GM12878 (cell line): ENCODE measurements at regions not wholly inside any gene's neighbourhood (a gene's known extent, or its start where the extent isn't known, plus 50 kb on each side); places are given as distances from the start of the nearest gene placed in this dataset.
"Not testable (repeated sequence)": the region's sequence is repeated elsewhere in the genome, so short reads cannot be mapped to it uniquely, and the experiment has no call there.

ENCODE experiments used
- ATAC-seq: fragments of 200-7000 bp; cut with Tn5 transposase; 3 replicates; pipeline ENCODE4 v1.9.1; 2020; ENCODE audit warnings: mild to moderate bottlenecking, moderate library complexity
- BruUV-seq: library from RNA; stranded (reverse); fragments of 400-500 nt; replicated peaks from 2 replicates; lab custom pipeline; 2021; lab: Mats Ljungman, UMichigan
- CTCF ChIA-PET: fragments of 300-600 bp; sonication (Branson Sonifier 250); formaldehyde crosslinking; extraction: SDS; loops from one replicate; lab custom pipeline; 2021; ENCODE audit warnings: inconsistent platforms; lab: Yijun Ruan, JAX
- POLR2A ChIA-PET: fragments of 350-600 bp; formaldehyde crosslinking; extraction: SDS; loops from one replicate; lab custom pipeline; 2021; ENCODE audit warnings: inconsistent platforms; lab: Charles Lee
- RAD21 ChIA-PET: fragments of 300-600 bp; sonication (Branson Sonifier 250); formaldehyde crosslinking; loops from one replicate; lab custom pipeline; 2023; ENCODE audit warnings: antibody characterized with exemption; ENCODE audit not compliant: unreplicated experiment; lab: Charles Lee
- SMC1A ChIA-PET: fragments of 300-600 bp; sonication (Branson Sonifier 250); formaldehyde crosslinking; loops from one replicate; lab custom pipeline; 2023; ENCODE audit not compliant: unreplicated experiment, uncharacterized antibody; lab: Charles Lee
- DNase-seq: peaks from one replicate; pipeline ENCODE4 v3.0.0-alpha.2; 2011; ENCODE audit warnings: low read depth, low spot score
- FAIRE-seq: peaks from 3 replicates; lab custom pipeline; 2011; peaks lifted over from hg19 to GRCh38; lab: Jason Lieb, UNC
- H2AFZ ChIP-seq: 2 replicates; pipeline ENCODE4 v1.6.0; 2011; ENCODE audit warnings: low read depth, low read length, control low read depth; ENCODE audit not compliant: control insufficient read depth
- H3K27ac ChIP-seq: 2 replicates; pipeline ENCODE4 v1.5.1; 2011; ENCODE audit warnings: control low read depth; ENCODE audit not compliant: control insufficient read depth, insufficient read depth
- H3K27me3 ChIP-seq, 2 experiments: replicated peaks in 1 of 2; 2 replicates each; pipeline versions ENCODE4 v1.6.0 to v1.6.1; 2011; ENCODE audit warnings: low read length in 1 of 2; ENCODE audit not compliant: control insufficient read depth in 2 of 2, insufficient read depth in 2 of 2
- H3K36me3 ChIP-seq, 2 experiments: 2 replicates each; pipeline ENCODE4 v1.5.1; 2011; ENCODE audit warnings: low read length in 1 of 2; ENCODE audit not compliant: control insufficient read depth in 2 of 2, insufficient read depth in 2 of 2
- H3K4me1 ChIP-seq: 2 replicates; pipeline ENCODE4 v1.6.1; 2011; ENCODE audit warnings: mild to moderate bottlenecking, low read length, moderate library complexity, mixed read lengths; ENCODE audit not compliant: control insufficient read depth, insufficient read depth
- H3K4me2 ChIP-seq: 2 replicates; pipeline ENCODE4 v1.6.0; 2011; ENCODE audit warnings: control low read depth; ENCODE audit not compliant: control insufficient read depth, insufficient read depth
- H3K4me3 ChIP-seq: fragments of 200-600 bp; sonication (generic); 2 replicates; pipeline ENCODE4 v1.5.1; 2016
- H3K79me2 ChIP-seq: 2 replicates; pipeline ENCODE4 v1.6.0; 2011; ENCODE audit warnings: low read length; ENCODE audit not compliant: control insufficient read depth, insufficient read depth
- H3K9ac ChIP-seq: 2 replicates; pipeline ENCODE4 v1.8.0; 2011; ENCODE audit warnings: low read length, control low read depth, mixed read lengths; ENCODE audit not compliant: control insufficient read depth, insufficient read depth
- H3K9me3 ChIP-seq: replicated peaks from 3 replicates; pipeline ENCODE4 v1.5.1; 2011; ENCODE audit warnings: mild to moderate bottlenecking, low read length; ENCODE audit not compliant: control insufficient read depth, insufficient read depth
- H4K20me1 ChIP-seq: 2 replicates; pipeline ENCODE4 v1.6.0; 2011; ENCODE audit not compliant: control insufficient read depth, insufficient read depth
- KAT2A ChIP-seq: conservative IDR thresholded peaks from 2 replicates; pipeline ENCODE4 v1.6.1; 2011; ENCODE audit warnings: low read depth, low read length; ENCODE audit not compliant: control insufficient read depth
- KLF5 ChIP-seq: fragments of 450-650 bp; IDR thresholded peaks from 2 replicates; pipeline ENCODE4 v1.6.1; 2014; ENCODE audit warnings: mild to moderate bottlenecking; ENCODE audit not compliant: partially characterized antibody
- POLR2AphosphoS5 ChIP-seq: IDR thresholded peaks from 2 replicates; pipeline ENCODE4 v1.6.1; 2011; ENCODE audit warnings: mild to moderate bottlenecking, low read length, inconsistent platforms
- POU2F2 ChIP-seq: IDR thresholded peaks from 3 replicates; pipeline ENCODE4 v1.6.1; 2011; ENCODE audit warnings: low read depth, mild to moderate bottlenecking, low read length, borderline replicate concordance
- RELA ChIP-seq: fragments of 450-650 bp; IDR thresholded peaks from 2 replicates; pipeline ENCODE4 v1.8.0; 2014; ENCODE audit warnings: borderline replicate concordance; ENCODE audit not compliant: partially characterized antibody
- SP1 ChIP-seq: IDR thresholded peaks from one replicate; pipeline ENCODE4 v1.6.1; 2011; ENCODE audit warnings: low read depth, low read length
- TCF7 ChIP-seq: IDR thresholded peaks from 2 replicates; pipeline ENCODE4 v1.6.1; 2014; ENCODE audit warnings: antibody characterized with exemption, borderline replicate concordance
- WGBS: methylation state at CpG from one replicate; pipeline ENCODE4 v1.1.6; 2016; ENCODE audit warnings: low lambda C conversion rate; ENCODE audit not compliant: insufficient replicate concordance, insufficient coverage; ENCODE audit errors: missing lambda C conversion rate; 5-methylcytosine and 5-hydroxymethylcytosine counted together
- in situ Hi-C: fragments of 300-500 bp; cut with MboI; formaldehyde crosslinking; loops from 9 replicates; pipeline ENCODE4 v1.14.3; 2018; ENCODE audit warnings: mixed read lengths
- intact Hi-C: fragments of 100-400 bp; cut with micrococcal nuclease; formaldehyde crosslinking; loops from one replicate; pipeline ENCODE4 v1.14.2; 2022; ENCODE audit not compliant: unreplicated experiment
- TF ChIP-seq, protein P1 (sequence below): fragments of 450-650 bp; formaldehyde crosslinking; IDR thresholded peaks from 2 replicates; pipeline ENCODE4 v1.4.0; 2020; ENCODE audit warnings: mild to moderate bottlenecking, moderate library complexity
- TF ChIP-seq, protein P2 (sequence below): fragments of 450-650 bp; IDR thresholded peaks from 2 replicates; pipeline ENCODE4 v1.6.1; 2017; ENCODE audit warnings: mild to moderate bottlenecking, moderate library complexity
- TF ChIP-seq, protein P3 (sequence below): fragments of 450-650 bp; IDR thresholded peaks from 2 replicates; pipeline ENCODE4 v1.6.1; 2017; ENCODE audit warnings: antibody characterized with exemption, mild to moderate bottlenecking, moderate library complexity

DNA sequence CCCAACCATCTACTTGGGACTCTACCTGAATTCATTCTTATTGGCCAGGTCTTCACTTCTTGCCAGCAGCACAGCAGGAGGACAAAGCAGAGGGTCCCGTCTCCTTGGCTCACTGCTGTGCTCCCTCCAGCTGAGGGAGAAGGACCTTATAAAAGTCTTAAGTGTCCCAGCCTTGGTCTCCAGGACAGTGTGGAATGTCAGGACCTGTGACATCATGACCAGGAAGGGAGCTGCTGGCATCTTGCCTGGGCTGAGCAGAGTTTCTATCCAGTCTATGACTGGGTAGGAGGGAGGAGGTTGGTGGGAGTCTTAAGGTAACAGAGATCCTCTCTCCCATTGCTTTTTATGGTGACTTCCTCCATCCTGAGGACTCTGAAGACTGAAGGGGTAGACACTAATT, 56.6 kb upstream of the ANKRD10 start (continued):
- TF ChIP-seq, protein P1, sequence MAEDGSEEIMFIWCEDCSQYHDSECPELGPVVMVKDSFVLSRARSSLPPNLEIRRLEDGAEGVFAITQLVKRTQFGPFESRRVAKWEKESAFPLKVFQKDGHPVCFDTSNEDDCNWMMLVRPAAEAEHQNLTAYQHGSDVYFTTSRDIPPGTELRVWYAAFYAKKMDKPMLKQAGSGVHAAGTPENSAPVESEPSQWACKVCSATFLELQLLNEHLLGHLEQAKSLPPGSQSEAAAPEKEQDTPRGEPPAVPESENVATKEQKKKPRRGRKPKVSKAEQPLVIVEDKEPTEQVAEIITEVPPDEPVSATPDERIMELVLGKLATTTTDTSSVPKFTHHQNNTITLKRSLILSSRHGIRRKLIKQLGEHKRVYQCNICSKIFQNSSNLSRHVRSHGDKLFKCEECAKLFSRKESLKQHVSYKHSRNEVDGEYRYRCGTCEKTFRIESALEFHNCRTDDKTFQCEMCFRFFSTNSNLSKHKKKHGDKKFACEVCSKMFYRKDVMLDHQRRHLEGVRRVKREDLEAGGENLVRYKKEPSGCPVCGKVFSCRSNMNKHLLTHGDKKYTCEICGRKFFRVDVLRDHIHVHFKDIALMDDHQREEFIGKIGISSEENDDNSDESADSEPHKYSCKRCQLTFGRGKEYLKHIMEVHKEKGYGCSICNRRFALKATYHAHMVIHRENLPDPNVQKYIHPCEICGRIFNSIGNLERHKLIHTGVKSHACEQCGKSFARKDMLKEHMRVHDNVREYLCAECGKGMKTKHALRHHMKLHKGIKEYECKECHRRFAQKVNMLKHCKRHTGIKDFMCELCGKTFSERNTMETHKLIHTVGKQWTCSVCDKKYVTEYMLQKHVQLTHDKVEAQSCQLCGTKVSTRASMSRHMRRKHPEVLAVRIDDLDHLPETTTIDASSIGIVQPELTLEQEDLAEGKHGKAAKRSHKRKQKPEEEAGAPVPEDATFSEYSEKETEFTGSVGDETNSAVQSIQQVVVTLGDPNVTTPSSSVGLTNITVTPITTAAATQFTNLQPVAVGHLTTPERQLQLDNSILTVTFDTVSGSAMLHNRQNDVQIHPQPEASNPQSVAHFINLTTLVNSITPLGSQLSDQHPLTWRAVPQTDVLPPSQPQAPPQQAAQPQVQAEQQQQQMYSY (CRISPR knock-in tag) = no peak
- no peak for TF ChIP-seq POLR2AphosphoS5
- TF ChIP-seq POU2F2 = no peak
- no peak for TF ChIP-seq RELA
- TF ChIP-seq SP1 = no peak
- TF ChIP-seq, protein P2, sequence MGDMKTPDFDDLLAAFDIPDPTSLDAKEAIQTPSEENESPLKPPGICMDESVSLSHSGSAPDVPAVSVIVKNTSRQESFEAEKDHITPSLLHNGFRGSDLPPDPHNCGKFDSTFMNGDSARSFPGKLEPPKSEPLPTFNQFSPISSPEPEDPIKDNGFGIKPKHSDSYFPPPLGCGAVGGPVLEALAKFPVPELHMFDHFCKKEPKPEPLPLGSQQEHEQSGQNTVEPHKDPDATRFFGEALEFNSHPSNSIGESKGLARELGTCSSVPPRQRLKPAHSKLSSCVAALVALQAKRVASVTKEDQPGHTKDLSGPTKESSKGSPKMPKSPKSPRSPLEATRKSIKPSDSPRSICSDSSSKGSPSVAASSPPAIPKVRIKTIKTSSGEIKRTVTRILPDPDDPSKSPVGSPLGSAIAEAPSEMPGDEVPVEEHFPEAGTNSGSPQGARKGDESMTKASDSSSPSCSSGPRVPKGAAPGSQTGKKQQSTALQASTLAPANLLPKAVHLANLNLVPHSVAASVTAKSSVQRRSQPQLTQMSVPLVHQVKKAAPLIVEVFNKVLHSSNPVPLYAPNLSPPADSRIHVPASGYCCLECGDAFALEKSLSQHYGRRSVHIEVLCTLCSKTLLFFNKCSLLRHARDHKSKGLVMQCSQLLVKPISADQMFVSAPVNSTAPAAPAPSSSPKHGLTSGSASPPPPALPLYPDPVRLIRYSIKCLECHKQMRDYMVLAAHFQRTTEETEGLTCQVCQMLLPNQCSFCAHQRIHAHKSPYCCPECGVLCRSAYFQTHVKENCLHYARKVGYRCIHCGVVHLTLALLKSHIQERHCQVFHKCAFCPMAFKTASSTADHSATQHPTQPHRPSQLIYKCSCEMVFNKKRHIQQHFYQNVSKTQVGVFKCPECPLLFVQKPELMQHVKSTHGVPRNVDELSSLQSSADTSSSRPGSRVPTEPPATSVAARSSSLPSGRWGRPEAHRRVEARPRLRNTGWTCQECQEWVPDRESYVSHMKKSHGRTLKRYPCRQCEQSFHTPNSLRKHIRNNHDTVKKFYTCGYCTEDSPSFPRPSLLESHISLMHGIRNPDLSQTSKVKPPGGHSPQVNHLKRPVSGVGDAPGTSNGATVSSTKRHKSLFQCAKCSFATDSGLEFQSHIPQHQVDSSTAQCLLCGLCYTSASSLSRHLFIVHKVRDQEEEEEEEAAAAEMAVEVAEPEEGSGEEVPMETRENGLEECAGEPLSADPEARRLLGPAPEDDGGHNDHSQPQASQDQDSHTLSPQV = no peak
- TF ChIP-seq KAT2A = no peak
- TF ChIP-seq, protein P3, sequence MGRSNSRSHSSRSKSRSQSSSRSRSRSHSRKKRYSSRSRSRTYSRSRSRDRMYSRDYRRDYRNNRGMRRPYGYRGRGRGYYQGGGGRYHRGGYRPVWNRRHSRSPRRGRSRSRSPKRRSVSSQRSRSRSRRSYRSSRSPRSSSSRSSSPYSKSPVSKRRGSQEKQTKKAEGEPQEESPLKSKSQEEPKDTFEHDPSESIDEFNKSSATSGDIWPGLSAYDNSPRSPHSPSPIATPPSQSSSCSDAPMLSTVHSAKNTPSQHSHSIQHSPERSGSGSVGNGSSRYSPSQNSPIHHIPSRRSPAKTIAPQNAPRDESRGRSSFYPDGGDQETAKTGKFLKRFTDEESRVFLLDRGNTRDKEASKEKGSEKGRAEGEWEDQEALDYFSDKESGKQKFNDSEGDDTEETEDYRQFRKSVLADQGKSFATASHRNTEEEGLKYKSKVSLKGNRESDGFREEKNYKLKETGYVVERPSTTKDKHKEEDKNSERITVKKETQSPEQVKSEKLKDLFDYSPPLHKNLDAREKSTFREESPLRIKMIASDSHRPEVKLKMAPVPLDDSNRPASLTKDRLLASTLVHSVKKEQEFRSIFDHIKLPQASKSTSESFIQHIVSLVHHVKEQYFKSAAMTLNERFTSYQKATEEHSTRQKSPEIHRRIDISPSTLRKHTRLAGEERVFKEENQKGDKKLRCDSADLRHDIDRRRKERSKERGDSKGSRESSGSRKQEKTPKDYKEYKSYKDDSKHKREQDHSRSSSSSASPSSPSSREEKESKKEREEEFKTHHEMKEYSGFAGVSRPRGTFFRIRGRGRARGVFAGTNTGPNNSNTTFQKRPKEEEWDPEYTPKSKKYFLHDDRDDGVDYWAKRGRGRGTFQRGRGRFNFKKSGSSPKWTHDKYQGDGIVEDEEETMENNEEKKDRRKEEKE = no peak
- no peak for TF ChIP-seq TCF7
- TF ChIP-seq KLF5 = no peak

DNA sequence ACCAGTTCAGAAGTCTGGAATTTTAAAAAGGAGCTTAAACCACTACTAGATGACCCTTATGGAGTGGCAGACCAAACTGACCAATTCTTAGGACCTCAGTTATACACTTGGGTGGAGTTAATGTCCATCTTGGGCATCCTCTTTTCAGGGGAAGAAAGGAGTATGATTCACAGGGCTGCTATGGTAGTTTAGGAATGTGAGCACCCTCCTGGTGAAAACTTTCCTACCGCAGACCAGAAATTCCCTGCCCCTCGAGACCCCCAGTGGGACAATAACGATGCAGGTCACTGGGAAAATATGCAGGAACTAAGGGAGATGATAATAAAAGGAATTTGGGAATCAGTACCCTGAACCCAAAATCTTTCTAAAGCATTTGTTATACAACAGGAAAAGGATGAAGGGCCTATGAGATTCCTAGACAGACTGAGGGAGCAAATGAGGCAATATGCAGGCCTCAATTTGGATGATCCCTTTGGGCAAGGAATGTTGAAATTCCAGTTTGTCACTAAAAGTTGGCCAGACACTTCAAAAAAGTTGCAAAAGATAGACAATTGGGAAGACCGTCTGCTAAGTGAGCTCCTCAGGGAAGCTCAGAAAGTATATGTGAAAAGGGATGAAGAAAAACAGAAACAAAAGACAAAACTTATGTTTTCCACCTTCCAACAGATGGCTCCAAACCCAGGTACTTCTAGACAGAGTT, 52.4 kb upstream of the ANKRD10 start:
- ATAC-seq, H3K36me3 ChIP-seq, SMC1A ChIA-PET, H3K9ac ChIP-seq, intact Hi-C loops, H3K4me1 ChIP-seq, RAD21 ChIA-PET, H4K20me1 ChIP-seq, in situ Hi-C loops, H3K27ac ChIP-seq, H3K4me3 ChIP-seq, POLR2A ChIA-PET, BruUV-seq, CTCF ChIA-PET, H3K4me2 ChIP-seq, H3K9me3 ChIP-seq, H3K27me3 ChIP-seq, FAIRE-seq, H2AFZ ChIP-seq, DNase-seq, H3K79me2 ChIP-seq: not testable (repeated sequence)
- 43% methylated on average over 4 of the region's 4 CpGs for WGBS
